Heart right ventricle (tissue), 16 donors: ENCODE measurements at regions not wholly inside any gene's neighbourhood (a gene's known extent, or its start where the extent isn't known, plus 50 kb on each side); places are given as distances from the start of the nearest gene placed in this dataset.

Experiments used
- ATAC-seq, 8 donors: fragments of 200-7000 bp; cut with Tn5 transposase; one replicate each; pipeline ENCODE4 v1.9.1; 2020; ENCODE audit warnings: mild to moderate bottlenecking in 8 of 8, moderate library complexity in 8 of 8, moderate number of reproducible peaks in 1 of 8
- DNase-seq, 2 donors: peaks; one replicate each; pipeline ENCODE4 v3.0.0-alpha.2; 2020
- H3K27ac ChIP-seq, 10 donors: fragments of 200-600 bp; sonication (generic) in 2 of 10; one replicate each; pipeline versions ENCODE4 v1.5.0 to v1.8.0; 2020 to 2022; ENCODE audit warnings: mild to moderate bottlenecking in 3 of 10
- H3K27me3 ChIP-seq, 7 donors: fragments of 200-600 bp; one replicate each; pipeline ENCODE4 v1.8.0; 2021 to 2022; ENCODE audit warnings: mild to moderate bottlenecking in 2 of 7
- H3K36me3 ChIP-seq, 9 donors: fragments of 200-600 bp; sonication (generic) in 1 of 9; one replicate each; pipeline versions ENCODE4 v1.5.0 to v1.8.0; 2020 to 2022; ENCODE audit warnings: mild to moderate bottlenecking in 2 of 9
- H3K4me1 ChIP-seq, 9 donors: fragments of 200-600 bp; sonication (generic) in 1 of 9; one replicate each; pipeline versions ENCODE4 v1.5.0 to v1.8.0; 2020 to 2022; ENCODE audit warnings: mild to moderate bottlenecking in 4 of 9
- H3K4me3 ChIP-seq, 10 donors: fragments of 200-600 bp; sonication (generic) in 2 of 10; one replicate each; pipeline versions ENCODE4 v1.5.0 to v1.8.0; 2020 to 2022; ENCODE audit warnings: mild to moderate bottlenecking in 7 of 10, moderate library complexity in 2 of 10
- H3K9me3 ChIP-seq, 11 donors: fragments of 200-600 bp in 10 of 11; sonication (generic) in 2 of 11; one replicate each; pipeline versions ENCODE4 v1.5.0 to v1.8.0; 2013 to 2022; ENCODE audit warnings: mild to moderate bottlenecking in 2 of 11, control low read depth in 1 of 11, moderate library complexity in 1 of 11
- CTCF ChIP-seq, 9 donors: fragments of 200-600 bp; sonication (generic) in 2 of 9; IDR thresholded peaks; one replicate each; pipeline versions ENCODE4 v1.5.0 to v1.8.0; 2021 to 2022; ENCODE audit warnings: antibody characterized with exemption in 9 of 9, mild to moderate bottlenecking in 5 of 9, moderate library complexity in 1 of 9
- WGBS, 2 donors: extraction: QIAGEN DNeasy Blood & Tissue Kit; methylation state at CpG; one replicate each; pipeline ENCODE4 v1.1.7; 2013; ENCODE audit warnings: inconsistent platforms in 1 of 2; 5-methylcytosine and 5-hydroxymethylcytosine counted together
- intact Hi-C, 10 donors: fragments of 100-400 bp; cut with DNase I; formaldehyde crosslinking; loops; one replicate each; pipeline versions ENCODE4 v1.11.1 to v1.14.2; 2022
- donor health status: Arrhythmogenic right ventricular cardiomyopathy.
- donor health status: ischemic (EF 13 %, LVEDD 7.1; RV severe dilation, severe dysfunction).
- donor health status: healthy with polysubstance abuse.
- donor health status: DM: no; HTN: yes; CAD: no.
- donor health status: DM: no; HTN: no; CAD: no.
- donor health status: ischemic (EF 25% LVEDD 6.9; RV normal size, moderate dysfunction).
- donor health status: ischemic (EF 25% LVEDD 5.7; RV mildly dilated, moderate dysfunction).
- donor health status: healthy.
- donor health status: DM: yes; HTN: yes; CAD: no.
- donor health status: Ischemic cardiomyopathy.
- donor health status: ischemic (EF 35%, LVEDD 5.7; RV mildly dilated, moderate dysfunction).
- donor health status: nonischemic (EF 11% LVEDD 7.7; RV severe dilation, severe dysfunction).
- donor health status: DM: yes; HTN: yes; CAD: no.
- donor health status: PGD.
- donor health status: ischemic (EF 29% LVEDD 5.4; RV normal size, mild dysfunction).
- donor health status: nonischemic (EF 23%, LVEDD 6.1; RV moderate dilation, normal function).

GRCh38 chr1:119286587-119287181, 81.9 kb upstream of the HAO2 start:
- intact Hi-C loops = loop anchor here in 5 of 10 donors (5.0 to 10.0 kb wide), 2 partner anchors 78 to 81 kb away; partner anchors contain the start of gene HAO2 (in 5 of the 5)
- Histone ChIP-seq H3K4me3 (no peak overlapping the region), H3K27ac (no peak overlapping the region), H3K9me3 (no peaks in the 10 kb centered on the region), H3K27me3 (no peaks in the 10 kb centered on the region), H3K4me1 (no peaks in the 10 kb centered on the region), H3K36me3 (no peaks in the 10 kb centered on the region)
- WGBS, 2 donors = 43 to 45% methylated on average over 8 of the region's 8 CpGs
- DNase-seq (no peak), ATAC-seq (peak in 2 of 8 donors; percentile 38 to 39)
- TF ChIP-seq CTCF (IDR thresholded peaks at IDR 0.05) = peak in 7 of 9 donors; percentile 22 to 50 (median 37)

GRCh38 chr1:119288751-119289150, 79.8 kb upstream of the HAO2 start:
- Histone ChIP-seq H3K9me3 (no peaks in the 10 kb centered on the region), H3K27ac (no peak overlapping the region), H3K4me3 (no peak overlapping the region), H3K27me3 (no peaks in the 10 kb centered on the region), H3K36me3 (no peaks in the 10 kb centered on the region), H3K4me1 (no peaks in the 10 kb centered on the region)
- 37 to 43% methylated on average over 3 of the region's 3 CpGs for WGBS, 2 donors
- no peak for TF ChIP-seq CTCF (IDR thresholded peaks at IDR 0.05)
- intact Hi-C loops = loop anchor here in 5 of 10 donors (5.0 to 10.0 kb wide), 2 partner anchors 76 to 79 kb away; partner anchors contain the start of gene HAO2 (in 5 of the 5)
- ATAC-seq = no peak
- DNase-seq = no peak

GRCh38 chr1:119290297-119290696, 78.3 kb upstream of the HAO2 start:
- TF ChIP-seq CTCF (IDR thresholded peaks at IDR 0.05) = no peak
- intact Hi-C loops = no loop called here
- 72 to 93% methylated on average over 4 of the region's 4 CpGs for WGBS, 2 donors

GRCh38 chr1:119291611-119292206, 76.9 kb upstream of the HAO2 start:
- Histone ChIP-seq H3K4me1 (no peaks in the 10 kb centered on the region), H3K4me3 (no peak overlapping the region), H3K36me3 (no peaks in the 10 kb centered on the region), H3K9me3 (no peaks in the 10 kb centered on the region), H3K27me3 (no peaks in the 10 kb centered on the region), H3K27ac (no peak overlapping the region)
- DNase-seq (no peak), ATAC-seq (no peak)
- WGBS, 2 donors = 52 to 67% methylated on average over 2 of the region's 2 CpGs
- intact Hi-C loops = no loop called here
- TF ChIP-seq CTCF (IDR thresholded peaks at IDR 0.05) = no peak

More at GRCh38 chr1:119290297-119290696, 78.3 kb upstream of the HAO2 start:
- Histone ChIP-seq H3K4me1 (no peaks in the 10 kb centered on the region), H3K27me3 (no peaks in the 10 kb centered on the region), H3K9me3 (no peaks in the 10 kb centered on the region), H3K36me3 (no peaks in the 10 kb centered on the region), H3K4me3 (no peak overlapping the region), H3K27ac (no peak overlapping the region)
- ATAC-seq = no peak
- no peak for DNase-seq
